Mesothelial cell of epicardium (in vitro differentiated cells): ENCODE measurements at regions not wholly inside any gene's neighbourhood (a gene's known extent, or its start where the extent isn't known, plus 50 kb on each side); places are given as distances from the start of the nearest gene placed in this dataset.
"Not testable (repeated sequence)": the region's sequence is repeated elsewhere in the genome, so short reads cannot be mapped to it uniquely, and the experiment has no call there.

ENCODE experiments used
- DNase-seq, 2 experiments: peaks; one replicate each; pipeline ENCODE4 v3.0.0; 2021; ENCODE audit warnings: low spot score in 2 of 2; ENCODE audit not compliant: unreplicated experiment in 2 of 2
- H3K27ac Mint-ChIP-seq: 2 replicates; pipeline ENCODE4 v1.8.0; 2021; ENCODE audit warnings: mixed read lengths
- H3K27me3 Mint-ChIP-seq: 2 replicates; pipeline ENCODE4 v1.8.0; 2021; ENCODE audit warnings: low read depth, mixed read lengths
- H3K36me3 Mint-ChIP-seq: 2 replicates; pipeline ENCODE4 v1.8.0; 2021; ENCODE audit warnings: mixed read lengths
- H3K4me1 Mint-ChIP-seq: 2 replicates; pipeline ENCODE4 v1.8.0; 2021; ENCODE audit warnings: mixed read lengths
- H3K4me3 Mint-ChIP-seq: 2 replicates; pipeline ENCODE4 v1.8.0; 2021; ENCODE audit warnings: mild to moderate bottlenecking, moderate library complexity, mixed read lengths
- H3K9me3 Mint-ChIP-seq: 2 replicates; pipeline ENCODE4 v1.8.0; 2021; ENCODE audit warnings: mixed read lengths
- CTCF ChIP-seq: fragments of 200-600 bp; sonication (generic); IDR thresholded peaks from one replicate; pipeline ENCODE4 v1.5.0; 2021; ENCODE audit warnings: antibody characterized with exemption; ENCODE audit not compliant: unreplicated experiment

- H3K36me3 Mint-ChIP-seq = no peaks in the 10 kb centered on the region
- no peaks in the 10 kb centered on the region for H3K27me3 Mint-ChIP-seq
- no peak for DNase-seq
- no peak overlapping the region for H3K4me3 Mint-ChIP-seq
- TF ChIP-seq CTCF = no peak
- H3K27ac Mint-ChIP-seq = no peak overlapping the region
- no peaks in the 10 kb centered on the region for H3K4me1 Mint-ChIP-seq
- H3K9me3 Mint-ChIP-seq = peaks cover 23% of the 10 kb centered on the region
Observed at GRCh38 chrX:53768865-53769264, 82.3 kb upstream of the HUWE1 start.

- Mint-ChIP-seq H3K27ac (no peak overlapping the region), H3K36me3 (no peaks in the 10 kb centered on the region), H3K4me1 (no peaks in the 10 kb centered on the region), H3K9me3 (peaks cover 26% of the 10 kb centered on the region), H3K4me3 (no peak overlapping the region), H3K27me3 (no peaks in the 10 kb centered on the region)
- TF ChIP-seq CTCF = no peak
- no peak for DNase-seq
Observed at GRCh38 chrX:53768451-53768850, 81.9 kb upstream of the HUWE1 start.

- H3K27me3 Mint-ChIP-seq = no peaks in the 10 kb centered on the region
- H3K36me3 Mint-ChIP-seq = no peaks in the 10 kb centered on the region
- no peaks in the 10 kb centered on the region for H3K4me1 Mint-ChIP-seq
- H3K9me3 Mint-ChIP-seq = peaks cover 22% of the 10 kb centered on the region
- no peak for TF ChIP-seq CTCF
- H3K4me3 Mint-ChIP-seq = no peak overlapping the region
- DNase-seq = no peak
- no peak overlapping the region for H3K27ac Mint-ChIP-seq
Observed at GRCh38 chrX:53767544-53767943, 81.0 kb upstream of the HUWE1 start.

GRCh38 chrX:53757181-53757580 lies 70.7 kb upstream of the HUWE1 start:
- peaks cover 25% of the 10 kb centered on the region for H3K9me3 Mint-ChIP-seq
- not testable (repeated sequence) for H3K27me3 Mint-ChIP-seq

GRCh38 chrX:53746718-53747117 lies 60.2 kb upstream of the HUWE1 start:
- Mint-ChIP-seq H3K36me3 (no peaks in the 10 kb centered on the region), H3K27ac (no peak overlapping the region), H3K4me1 (no peaks in the 10 kb centered on the region), H3K9me3 (peaks cover 10% of the 10 kb centered on the region), H3K4me3 (no peak overlapping the region), H3K27me3 (no peaks in the 10 kb centered on the region)
- DNase-seq = no peak
- TF ChIP-seq CTCF = no peak

More at GRCh38 chrX:53757181-53757580, 70.7 kb upstream of the HUWE1 start:
- H3K27ac Mint-ChIP-seq, DNase-seq, H3K4me1 Mint-ChIP-seq, H3K36me3 Mint-ChIP-seq, H3K4me3 Mint-ChIP-seq: not testable (repeated sequence)

GRCh38 chrX:53743244-53743643 lies 56.7 kb upstream of the HUWE1 start:
- DNase-seq = no peak
- H3K27me3 Mint-ChIP-seq = no peaks in the 10 kb centered on the region
- H3K4me3 Mint-ChIP-seq = no peak overlapping the region
- H3K4me1 Mint-ChIP-seq = no peaks in the 10 kb centered on the region
- peaks cover 11% of the 10 kb centered on the region for H3K9me3 Mint-ChIP-seq
- no peak for TF ChIP-seq CTCF
- no peaks in the 10 kb centered on the region for H3K36me3 Mint-ChIP-seq
- no peak overlapping the region for H3K27ac Mint-ChIP-seq
